ENCODE measurements at regions not wholly inside any gene's neighbourhood (a gene's known extent, or its start where the extent isn't known, plus 50 kb on each side); places are given as distances from the start of the nearest gene placed in this dataset.

- Histone ChIP-seq H3K27me3 (no peaks in the 10 kb centered on the region), H3K27ac (no peak overlapping the region), H3K36me3 (no peaks in the 10 kb centered on the region), H3K4me1 (no peaks in the 10 kb centered on the region), H3K9me3 (no peaks in the 10 kb centered on the region), H3K4me3 (no peak overlapping the region)
- ATAC-seq: no peak
- TF ChIP-seq POLR2A (IDR thresholded peaks at IDR 0.05) (no peak), CTCF (IDR thresholded peaks at IDR 0.05) (no peak)
- DNase-seq: no peak
- intact Hi-C loops (cut with DNase I): no loop called here
Measured at GRCh38 chr14:80313806-80314205, 102.5 kb upstream of the DIO2 start.

DNA sequence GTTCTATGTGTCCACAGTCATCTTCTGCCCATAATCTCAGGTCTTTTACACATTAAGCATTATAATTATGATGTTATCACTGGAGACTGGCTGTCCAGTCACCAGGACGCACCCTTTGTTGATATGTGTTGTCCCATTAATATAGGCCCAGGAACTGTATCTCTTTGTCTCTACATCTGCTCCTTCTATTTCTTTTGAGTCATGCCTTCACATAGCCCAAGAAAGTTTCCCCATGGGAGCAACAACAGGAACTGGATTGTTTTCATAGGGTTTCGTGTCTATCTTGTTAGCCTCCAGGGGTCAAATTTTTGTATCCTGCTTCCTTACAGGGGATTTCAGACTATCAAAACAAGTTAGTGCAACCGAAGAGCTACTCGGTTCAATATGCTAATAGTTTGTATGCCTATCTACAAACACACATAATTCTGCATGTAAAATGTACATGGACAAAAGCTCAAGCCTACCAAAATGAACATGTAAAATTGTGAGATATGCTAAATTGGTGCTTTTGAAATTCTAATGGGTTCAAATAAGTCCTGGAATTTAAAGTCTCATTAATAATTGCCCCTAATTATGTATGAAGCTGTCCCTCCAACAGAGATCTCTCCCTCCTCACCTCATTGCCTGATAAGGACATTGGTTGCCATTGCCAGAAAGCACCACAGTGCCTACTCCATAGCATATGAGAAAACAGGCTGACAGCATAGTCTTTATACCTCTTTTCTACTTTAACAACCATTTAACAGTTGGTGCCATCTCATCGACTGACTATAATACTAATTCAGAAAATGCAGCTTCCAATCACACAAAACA, 99.8 kb upstream of the DIO2 start:
- intact Hi-C loops (cut with DNase I): no loop called here
- Histone ChIP-seq H3K27ac (no peak overlapping the region), H3K27me3 (no peaks in the 10 kb centered on the region), H3K9me3 (no peaks in the 10 kb centered on the region), H3K36me3 (no peaks in the 10 kb centered on the region), H3K4me1 (no peaks in the 10 kb centered on the region), H3K4me3 (no peak overlapping the region)
- DNase-seq: no peak
- TF ChIP-seq CTCF (IDR thresholded peaks at IDR 0.05) (no peak), POLR2A (IDR thresholded peaks at IDR 0.05) (no peak)
- no peak for ATAC-seq
- WGBS (ENCODE audit: insufficient coverage, low coverage, low lambda C conversion rate, missing lambda C conversion rate): 39% methylated on average over 5 of the region's 5 CpGs

DNA sequence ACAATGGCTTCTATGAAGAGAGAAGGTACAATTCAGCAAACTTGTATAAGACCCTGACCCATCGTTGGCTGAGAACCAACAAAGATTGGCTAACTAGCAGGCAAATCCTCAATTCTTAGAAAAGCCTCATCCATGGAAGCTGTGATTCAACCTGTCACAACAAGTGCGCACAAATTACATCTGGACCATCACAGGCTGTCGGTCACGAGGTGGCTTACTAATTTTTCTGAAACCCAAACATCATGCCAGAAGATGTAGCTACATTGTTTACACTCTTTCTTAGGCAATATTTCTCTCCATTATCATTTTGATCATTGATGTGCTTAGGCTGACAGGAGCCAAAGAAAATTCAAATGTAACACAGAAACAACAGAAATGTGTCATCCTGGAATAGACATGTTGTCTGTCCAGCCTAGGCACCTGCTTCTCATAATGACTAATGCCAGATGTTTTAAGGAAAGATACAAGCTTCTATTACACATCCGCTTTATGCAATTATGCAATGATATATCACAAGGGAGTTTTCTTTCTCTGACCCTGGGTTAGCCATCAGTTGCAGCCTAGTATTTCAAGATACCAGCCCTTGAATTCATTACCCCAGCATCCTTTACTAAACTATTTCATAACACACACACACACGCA, 92.9 kb upstream of the DIO2 start:
- TF ChIP-seq CTCF (IDR thresholded peaks at IDR 0.05) (no peak), POLR2A (IDR thresholded peaks at IDR 0.05) (no peak)
- no peak for ATAC-seq

DNA sequence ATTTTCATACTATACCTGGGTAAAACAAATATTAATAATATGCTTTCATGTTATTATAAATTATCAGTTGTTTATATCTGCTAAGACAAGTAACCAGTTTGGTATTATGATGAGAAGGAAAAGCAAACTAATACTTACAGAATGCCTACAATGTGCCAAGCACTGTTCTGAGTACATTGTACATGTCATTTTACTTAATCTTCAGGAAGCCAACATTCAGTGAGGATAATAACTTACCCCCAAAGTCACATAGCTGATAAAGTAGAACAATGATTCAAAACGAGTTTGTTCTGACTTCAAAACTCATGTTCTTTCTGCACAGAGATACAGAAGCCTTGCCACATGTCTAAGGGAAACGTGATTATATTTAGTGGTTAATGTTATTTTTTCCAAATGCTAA, 89.0 kb upstream of the DIO2 start:
- WGBS (ENCODE audit: insufficient coverage, low coverage, low lambda C conversion rate, missing lambda C conversion rate): 13% methylated on average over 2 of the region's 2 CpGs
- no peak for TF ChIP-seq POLR2A (IDR thresholded peaks at IDR 0.05)
- no peak for TF ChIP-seq CTCF (IDR thresholded peaks at IDR 0.05)

More for the DNA sequence above, 92.9 kb upstream of the DIO2 start:
- H3K27ac ChIP-seq: no peak overlapping the region
- no peaks in the 10 kb centered on the region for H3K4me1 ChIP-seq
- DNase-seq: no peak
- 57% methylated on average over 6 of the region's 6 CpGs for WGBS (ENCODE audit: insufficient coverage, low coverage, low lambda C conversion rate, missing lambda C conversion rate)
- H3K4me3 ChIP-seq: no peak overlapping the region
- no peaks in the 10 kb centered on the region for H3K27me3 ChIP-seq
- intact Hi-C loops (cut with DNase I): no loop called here
- H3K9me3 ChIP-seq: no peaks in the 10 kb centered on the region
- H3K36me3 ChIP-seq: no peaks in the 10 kb centered on the region

More for the DNA sequence above, 89.0 kb upstream of the DIO2 start:
- Histone ChIP-seq H3K4me1 (no peaks in the 10 kb centered on the region), H3K27me3 (no peaks in the 10 kb centered on the region), H3K4me3 (no peak overlapping the region), H3K36me3 (no peaks in the 10 kb centered on the region), H3K9me3 (no peaks in the 10 kb centered on the region), H3K27ac (no peak overlapping the region)
- no peak for DNase-seq
- intact Hi-C loops (cut with DNase I): no loop called here
- ATAC-seq: no peak

All from right lobe of liver (tissue), 6 donors.